ENCODE measurements at regions not wholly inside any gene's neighbourhood (a gene's known extent, or its start where the extent isn't known, plus 50 kb on each side); places are given as distances from the start of the nearest gene placed in this dataset.
"Not testable (repeated sequence)": the region's sequence is repeated elsewhere in the genome, so short reads cannot be mapped to it uniquely, and the experiment has no call there.

GRCh38 chr4:49514841-49515240, 528.8 kb downstream of the CWH43 start:
- H3K27me3 Mint-ChIP-seq: not testable (repeated sequence)

GRCh38 chr4:49515241-49515640, 529.2 kb downstream of the CWH43 start:
- POLR2A ChIA-PET: not testable (repeated sequence)

More at GRCh38 chr4:49514841-49515240, 528.8 kb downstream of the CWH43 start:
- H3K27ac Mint-ChIP-seq; DNase-seq; H3K4me1 ChIP-seq (ENCODE audit: control insufficient read depth in 2 of 2, insufficient read depth in 2 of 2, low read length in 2 of 2); H3K4me1 Mint-ChIP-seq; H3K36me3 ChIP-seq (ENCODE audit: control insufficient read depth in 2 of 3, insufficient read depth in 3 of 3, low read length in 3 of 3); ATAC-seq; intact Hi-C loops (cut with micrococcal nuclease); POLR2A ChIA-PET; CTCF ChIA-PET; H3K27me3 ChIP-seq (ENCODE audit: control insufficient read depth in 2 of 2, insufficient read depth in 2 of 2, low read length in 2 of 2); H3K4me3 ChIP-seq (ENCODE audit: low read length); H3K27ac ChIP-seq (ENCODE audit: low read depth, low read length); H3K4me3 Mint-ChIP-seq: not testable (repeated sequence)
- peaks cover 16 to 72% (median 49%) of the 10 kb centered on the region in 11 donors for H3K9me3 Mint-ChIP-seq
- H3K9me3 ChIP-seq (ENCODE audit: control insufficient read depth in 2 of 3, low read length in 3 of 3): peaks cover 0 to 39% (median 9%) of the 10 kb centered on the region in 3 experiments
- H3K36me3 Mint-ChIP-seq: peaks cover 0 to 31% (median 5%) of the 10 kb centered on the region in 5 donors

GRCh38 chr4:49516096-49516495, 530.0 kb downstream of the CWH43 start:
- intact Hi-C loops (cut with micrococcal nuclease); POLR2A ChIA-PET; DNase-seq; H3K27ac ChIP-seq (ENCODE audit: low read depth, low read length); H3K4me3 ChIP-seq (ENCODE audit: low read length); H3K4me1 Mint-ChIP-seq; H3K27me3 ChIP-seq (ENCODE audit: control insufficient read depth in 2 of 2, insufficient read depth in 2 of 2, low read length in 2 of 2); ATAC-seq; CTCF ChIA-PET; H3K27ac Mint-ChIP-seq; H3K4me1 ChIP-seq (ENCODE audit: control insufficient read depth in 2 of 2, insufficient read depth in 2 of 2, low read length in 2 of 2); H3K4me3 Mint-ChIP-seq; H3K27me3 Mint-ChIP-seq; H3K36me3 ChIP-seq (ENCODE audit: control insufficient read depth in 2 of 3, insufficient read depth in 3 of 3, low read length in 3 of 3): not testable (repeated sequence)
- Mint-ChIP-seq H3K36me3 (peaks cover 0 to 28% (median 4%) of the 10 kb centered on the region in 5 donors), H3K9me3 (peaks cover 16 to 60% (median 42%) of the 10 kb centered on the region in 11 donors)
- peaks cover 0 to 39% (median 9%) of the 10 kb centered on the region in 3 experiments for H3K9me3 ChIP-seq (ENCODE audit: control insufficient read depth in 2 of 3, low read length in 3 of 3)

More at GRCh38 chr4:49515241-49515640, 529.2 kb downstream of the CWH43 start:
- H3K36me3 Mint-ChIP-seq: peaks cover 0 to 31% (median 5%) of the 10 kb centered on the region in 5 donors
- peaks cover 0 to 39% (median 9%) of the 10 kb centered on the region in 3 experiments for H3K9me3 ChIP-seq (ENCODE audit: control insufficient read depth in 2 of 3, low read length in 3 of 3)
- DNase-seq; H3K27ac Mint-ChIP-seq; H3K4me1 Mint-ChIP-seq; H3K27ac ChIP-seq (ENCODE audit: low read depth, low read length); H3K4me3 ChIP-seq (ENCODE audit: low read length); H3K27me3 ChIP-seq (ENCODE audit: control insufficient read depth in 2 of 2, insufficient read depth in 2 of 2, low read length in 2 of 2); H3K4me1 ChIP-seq (ENCODE audit: control insufficient read depth in 2 of 2, insufficient read depth in 2 of 2, low read length in 2 of 2); CTCF ChIA-PET; H3K36me3 ChIP-seq (ENCODE audit: control insufficient read depth in 2 of 3, insufficient read depth in 3 of 3, low read length in 3 of 3); ATAC-seq; H3K4me3 Mint-ChIP-seq; H3K27me3 Mint-ChIP-seq; intact Hi-C loops (cut with micrococcal nuclease): not testable (repeated sequence)
- H3K9me3 Mint-ChIP-seq: peaks cover 16 to 68% (median 48%) of the 10 kb centered on the region in 11 donors

- ATAC-seq (no peak), DNase-seq (no peak)
- Histone ChIP-seq H3K4me1 (ENCODE audit: control insufficient read depth in 2 of 2, insufficient read depth in 2 of 2, low read length in 2 of 2) (no peaks in the 10 kb centered on the region), H3K36me3 (ENCODE audit: control insufficient read depth in 2 of 3, insufficient read depth in 3 of 3, low read length in 3 of 3) (no peaks in the 10 kb centered on the region), H3K9me3 (ENCODE audit: control insufficient read depth in 2 of 3, low read length in 3 of 3) (peaks cover 0 to 35% (median 9%) of the 10 kb centered on the region in 3 experiments), H3K4me3 (ENCODE audit: low read length) (no peak overlapping the region), H3K27ac (ENCODE audit: low read depth, low read length) (no peak overlapping the region), H3K27me3 (ENCODE audit: control insufficient read depth in 2 of 2, insufficient read depth in 2 of 2, low read length in 2 of 2) (no peaks in the 10 kb centered on the region)
- intact Hi-C loops (cut with micrococcal nuclease): no loop called here
- peaks cover 12 to 53% (median 37%) of the 10 kb centered on the region in 11 donors for H3K9me3 Mint-ChIP-seq
- no peaks in the 10 kb centered on the region for H3K27me3 Mint-ChIP-seq
- ChIA-PET POLR2A (no interaction called here), CTCF (no interaction called here)
- peaks cover 0 to 28% (median 4%) of the 10 kb centered on the region in 5 donors for H3K36me3 Mint-ChIP-seq
- no peak overlapping the region for H3K4me3 Mint-ChIP-seq
- H3K4me1 Mint-ChIP-seq: peaks cover 0 to 6% (median 0%) of the 10 kb centered on the region in 7 donors
- H3K27ac Mint-ChIP-seq: peak overlapping the region in 1 of 9 donors; percentile 33
Observed at GRCh38 chr4:49516796-49517195, 530.7 kb downstream of the CWH43 start.

- peaks cover 0 to 28% (median 9%) of the 10 kb centered on the region in 3 experiments for H3K9me3 ChIP-seq (ENCODE audit: control insufficient read depth in 2 of 3, low read length in 3 of 3)
- H3K4me1 ChIP-seq (ENCODE audit: control insufficient read depth in 2 of 2, insufficient read depth in 2 of 2, low read length in 2 of 2); intact Hi-C loops (cut with micrococcal nuclease); H3K36me3 ChIP-seq (ENCODE audit: control insufficient read depth in 2 of 3, insufficient read depth in 3 of 3, low read length in 3 of 3); H3K4me3 Mint-ChIP-seq; DNase-seq; H3K4me3 ChIP-seq (ENCODE audit: low read length); H3K27ac ChIP-seq (ENCODE audit: low read depth, low read length); H3K27ac Mint-ChIP-seq; H3K4me1 Mint-ChIP-seq; ATAC-seq; H3K27me3 ChIP-seq (ENCODE audit: control insufficient read depth in 2 of 2, insufficient read depth in 2 of 2, low read length in 2 of 2); POLR2A ChIA-PET; H3K27me3 Mint-ChIP-seq; CTCF ChIA-PET: not testable (repeated sequence)
- Mint-ChIP-seq H3K36me3 (peaks cover 0 to 22% (median 4%) of the 10 kb centered on the region in 5 donors), H3K9me3 (peaks cover 12 to 44% (median 33%) of the 10 kb centered on the region in 11 donors)
Observed at GRCh38 chr4:49517485-49518205, 531.6 kb downstream of the CWH43 start.

- H3K9me3 ChIP-seq (ENCODE audit: control insufficient read depth in 2 of 3, low read length in 3 of 3): peaks cover 0 to 14% (median 0%) of the 10 kb centered on the region in 3 experiments
- H3K4me1 ChIP-seq (ENCODE audit: control insufficient read depth in 2 of 2, insufficient read depth in 2 of 2, low read length in 2 of 2); H3K4me3 ChIP-seq (ENCODE audit: low read length); H3K27me3 ChIP-seq (ENCODE audit: control insufficient read depth in 2 of 2, insufficient read depth in 2 of 2, low read length in 2 of 2); ATAC-seq; POLR2A ChIA-PET; H3K36me3 ChIP-seq (ENCODE audit: control insufficient read depth in 2 of 3, insufficient read depth in 3 of 3, low read length in 3 of 3); H3K4me3 Mint-ChIP-seq; H3K27ac ChIP-seq (ENCODE audit: low read depth, low read length); H3K27me3 Mint-ChIP-seq; H3K4me1 Mint-ChIP-seq; CTCF ChIA-PET; intact Hi-C loops (cut with micrococcal nuclease); H3K27ac Mint-ChIP-seq; DNase-seq: not testable (repeated sequence)
- Mint-ChIP-seq H3K9me3 (peaks cover 2 to 29% (median 22%) of the 10 kb centered on the region in 11 donors), H3K36me3 (peaks cover 0 to 11% (median 4%) of the 10 kb centered on the region in 5 donors)
Observed at GRCh38 chr4:49519150-49520035, 533.3 kb downstream of the CWH43 start.

Measured in naive thymus-derived CD4-positive, alpha-beta T cell (primary cell).